ENCODE measurements at regions not wholly inside any gene's neighbourhood (a gene's known extent, or its start where the extent isn't known, plus 50 kb on each side); places are given as distances from the start of the nearest gene placed in this dataset.

GRCh38 chr11:88387957-88388356 lies 50.4 kb upstream of the CTSC start:
- H3K9me3 ChIP-seq (ENCODE audit: low read depth): no peaks in the 10 kb centered on the region
- DNase-seq (ENCODE audit: low spot score): no peak
- no peaks in the 10 kb centered on the region for H4K20me1 ChIP-seq (ENCODE audit: insufficient read depth, poor library complexity, severe bottlenecking)
- H3K4me1 ChIP-seq (ENCODE audit: insufficient read depth): peaks cover 8% of the 10 kb centered on the region
- H3K9me2 ChIP-seq (replicated peaks; ENCODE audit: insufficient read depth): no peaks in the 10 kb centered on the region
- TF ChIP-seq, protein P1, sequence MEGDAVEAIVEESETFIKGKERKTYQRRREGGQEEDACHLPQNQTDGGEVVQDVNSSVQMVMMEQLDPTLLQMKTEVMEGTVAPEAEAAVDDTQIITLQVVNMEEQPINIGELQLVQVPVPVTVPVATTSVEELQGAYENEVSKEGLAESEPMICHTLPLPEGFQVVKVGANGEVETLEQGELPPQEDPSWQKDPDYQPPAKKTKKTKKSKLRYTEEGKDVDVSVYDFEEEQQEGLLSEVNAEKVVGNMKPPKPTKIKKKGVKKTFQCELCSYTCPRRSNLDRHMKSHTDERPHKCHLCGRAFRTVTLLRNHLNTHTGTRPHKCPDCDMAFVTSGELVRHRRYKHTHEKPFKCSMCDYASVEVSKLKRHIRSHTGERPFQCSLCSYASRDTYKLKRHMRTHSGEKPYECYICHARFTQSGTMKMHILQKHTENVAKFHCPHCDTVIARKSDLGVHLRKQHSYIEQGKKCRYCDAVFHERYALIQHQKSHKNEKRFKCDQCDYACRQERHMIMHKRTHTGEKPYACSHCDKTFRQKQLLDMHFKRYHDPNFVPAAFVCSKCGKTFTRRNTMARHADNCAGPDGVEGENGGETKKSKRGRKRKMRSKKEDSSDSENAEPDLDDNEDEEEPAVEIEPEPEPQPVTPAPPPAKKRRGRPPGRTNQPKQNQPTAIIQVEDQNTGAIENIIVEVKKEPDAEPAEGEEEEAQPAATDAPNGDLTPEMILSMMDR (IDR thresholded peaks at IDR 0.05; ENCODE audit: poor library complexity): no peak
- TF ChIP-seq EZH2phosphoT487 (IDR thresholded peaks at IDR 0.05; ENCODE audit: low read depth, severe bottlenecking, unreplicated experiment): no peak
- TF ChIP-seq EZH2 (IDR thresholded peaks at IDR 0.05; ENCODE audit: borderline replicate concordance): no peak
- H3K27ac ChIP-seq: no peak overlapping the region
- no peak overlapping the region for H2AFZ ChIP-seq
- no peak overlapping the region for H3K4me2 ChIP-seq
- no peaks in the 10 kb centered on the region for H3K36me3 ChIP-seq (replicated peaks; ENCODE audit: insufficient read depth, low read depth)
- H3K4me3 ChIP-seq: no peak overlapping the region
- H3K27me3 ChIP-seq: no peaks in the 10 kb centered on the region
- H3K79me2 ChIP-seq: no peaks in the 10 kb centered on the region
